ENCODE measurements at regions not wholly inside any gene's neighbourhood (a gene's known extent, or its start where the extent isn't known, plus 50 kb on each side); places are given as distances from the start of the nearest gene placed in this dataset.

GRCh38 chrX:69038816-69039215 lies 126.4 kb downstream of the PJA1 start:
- ChIA-PET POLR2A (ENCODE audit: unreplicated experiment) (no interaction called here), CTCF (no interaction called here)

More at GRCh38 chrX:69038816-69039215, 126.4 kb downstream of the PJA1 start:
- Histone ChIP-seq H2BK120ac (ENCODE audit: low read depth, low read length) (no peak overlapping the region), H2AK9ac (replicated peaks; ENCODE audit: low read depth, low read length, poor library complexity) (no peak overlapping the region), H4K91ac (ENCODE audit: insufficient read depth, low read depth, low read length) (no peak overlapping the region), H3K4me2 (ENCODE audit: low read depth, low read length) (no peak overlapping the region), H2BK20ac (ENCODE audit: low read depth, low read length) (no peak overlapping the region), H4K8ac (ENCODE audit: low read depth in 2 of 2, low read length in 2 of 2) (no peak overlapping the region), H3K4ac (ENCODE audit: low read depth, low read length) (no peak overlapping the region), H3K14ac (replicated peaks; ENCODE audit: low read depth, low read length) (no peak overlapping the region), H2AFZ (replicated peaks; ENCODE audit: low read length, poor library complexity) (no peak overlapping the region), H3K23ac (ENCODE audit: low read depth, low read length) (no peak overlapping the region), H3K4me1 (ENCODE audit: control insufficient read depth, insufficient read depth, low read length) (no peaks in the 10 kb centered on the region), H3K9me3 (ENCODE audit: control insufficient read depth, insufficient read depth, low read length) (no peaks in the 10 kb centered on the region), H3K79me1 (ENCODE audit: low read depth in 1 of 2, low read length in 2 of 2) (no peaks in the 10 kb centered on the region), H3K27me3 (ENCODE audit: control insufficient read depth, insufficient read depth, low read length) (peaks cover 24% of the 10 kb centered on the region), H3K27ac (ENCODE audit: insufficient read depth, low read length) (no peak overlapping the region), H2AK5ac (ENCODE audit: low read depth, low read length) (no peak overlapping the region), H3K9me1 (ENCODE audit: insufficient read depth, low read length) (no peaks in the 10 kb centered on the region), H4K5ac (ENCODE audit: low read depth, low read length) (no peak overlapping the region), H4K20me1 (ENCODE audit: insufficient read depth, low read length) (no peaks in the 10 kb centered on the region), H3K4me3 (ENCODE audit: insufficient read depth, low read depth, low read length) (no peak overlapping the region), H2BK5ac (ENCODE audit: low read depth, low read length, poor library complexity, severe bottlenecking) (no peak overlapping the region), H2BK15ac (ENCODE audit: low read depth, low read length) (no peak overlapping the region), H3K18ac (ENCODE audit: low read depth, low read length) (no peak overlapping the region), H3K36me3 (ENCODE audit: control insufficient read depth, insufficient read depth, low read length) (no peaks in the 10 kb centered on the region), H3K56ac (ENCODE audit: extremely low read depth, insufficient read depth, low read length) (no peak overlapping the region), H3K9ac (ENCODE audit: low read depth, low read length) (no peak overlapping the region)
- dilution Hi-C loops (cut with HindIII; ENCODE audit: low sequenced_read_pairs, unreplicated experiment): no loop called here
- no TSS peak for BruUV-seq (replicated peaks)
- in situ Hi-C loops (cut with MboI; ENCODE audit: low sequenced_read_pairs): loop anchor here (25.0 kb wide), 1 partner anchor 202 kb away; the partner anchor contains the start of gene EFNB1
- no CpG with 5 or more reads among the region's 1 CpG for WGBS, 2 experiments (ENCODE audit: extremely low coverage in 2 of 2, insufficient read length in 1 of 2)
- DNase-seq (no peak), ATAC-seq (ENCODE audit: low read depth) (no peak)
- intact Hi-C loops (cut with micrococcal nuclease): no loop called here
- no peak for TF ChIP-seq BHLHE40 (IDR thresholded peaks at IDR 0.05; ENCODE audit: low read depth, low read length)
- TF ChIP-seq, protein P1, sequence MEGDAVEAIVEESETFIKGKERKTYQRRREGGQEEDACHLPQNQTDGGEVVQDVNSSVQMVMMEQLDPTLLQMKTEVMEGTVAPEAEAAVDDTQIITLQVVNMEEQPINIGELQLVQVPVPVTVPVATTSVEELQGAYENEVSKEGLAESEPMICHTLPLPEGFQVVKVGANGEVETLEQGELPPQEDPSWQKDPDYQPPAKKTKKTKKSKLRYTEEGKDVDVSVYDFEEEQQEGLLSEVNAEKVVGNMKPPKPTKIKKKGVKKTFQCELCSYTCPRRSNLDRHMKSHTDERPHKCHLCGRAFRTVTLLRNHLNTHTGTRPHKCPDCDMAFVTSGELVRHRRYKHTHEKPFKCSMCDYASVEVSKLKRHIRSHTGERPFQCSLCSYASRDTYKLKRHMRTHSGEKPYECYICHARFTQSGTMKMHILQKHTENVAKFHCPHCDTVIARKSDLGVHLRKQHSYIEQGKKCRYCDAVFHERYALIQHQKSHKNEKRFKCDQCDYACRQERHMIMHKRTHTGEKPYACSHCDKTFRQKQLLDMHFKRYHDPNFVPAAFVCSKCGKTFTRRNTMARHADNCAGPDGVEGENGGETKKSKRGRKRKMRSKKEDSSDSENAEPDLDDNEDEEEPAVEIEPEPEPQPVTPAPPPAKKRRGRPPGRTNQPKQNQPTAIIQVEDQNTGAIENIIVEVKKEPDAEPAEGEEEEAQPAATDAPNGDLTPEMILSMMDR (conservative IDR thresholded peaks at IDR 0.05; ENCODE audit: low read depth, low read length): no peak
- no peak for TF ChIP-seq RAD21 (IDR thresholded peaks at IDR 0.05; ENCODE audit: low read length)
- TF ChIP-seq RCOR1 (IDR thresholded peaks at IDR 0.05; ENCODE audit: insufficient replicate concordance, low read length): no peak
- TF ChIP-seq CEBPB (IDR thresholded peaks at IDR 0.05; ENCODE audit: low read depth, low read length): peak; percentile 25; the same call in 1 of the 2 replicates
- TF ChIP-seq RFX5 (IDR thresholded peaks at IDR 0.05; ENCODE audit: low read depth, low read length): no peak
- no peak for TF ChIP-seq NFE2L2 (IDR thresholded peaks at IDR 0.05; ENCODE audit: low read depth, low read length)

Data from IMR-90 (cell line).